HG03108 (cell line): ENCODE measurements at regions not wholly inside any gene's neighbourhood (a gene's known extent, or its start where the extent isn't known, plus 50 kb on each side); places are given as distances from the start of the nearest gene placed in this dataset.
"Not testable (repeated sequence)": the region's sequence is repeated elsewhere in the genome, so short reads cannot be mapped to it uniquely, and the experiment has no call there.

ENCODE experiments used
- ATAC-seq: cut with Tn5 transposase; IDR thresholded peaks from one replicate; pipeline ENCODE4 v1.9.1; 2021; ENCODE audit warnings: moderate library complexity; ENCODE audit not compliant: unreplicated experiment

GRCh38 chr13:71382285-71382684, 484.7 kb downstream of the DACH1 start:
- ATAC-seq: no peak

GRCh38 chr13:71380191-71380590, 486.8 kb downstream of the DACH1 start:
- ATAC-seq: no peak

- no peak for ATAC-seq
Measured at GRCh38 chr13:71378961-71379905, 487.8 kb downstream of the DACH1 start.

- ATAC-seq: no peak
Measured at GRCh38 chr13:71374471-71375049, 492.4 kb downstream of the DACH1 start.

GRCh38 chr13:71368336-71368735, 498.7 kb downstream of the DACH1 start:
- no peak for ATAC-seq

- ATAC-seq: no peak
Measured at GRCh38 chr13:71360041-71360440, 507.0 kb downstream of the DACH1 start.

DNA sequence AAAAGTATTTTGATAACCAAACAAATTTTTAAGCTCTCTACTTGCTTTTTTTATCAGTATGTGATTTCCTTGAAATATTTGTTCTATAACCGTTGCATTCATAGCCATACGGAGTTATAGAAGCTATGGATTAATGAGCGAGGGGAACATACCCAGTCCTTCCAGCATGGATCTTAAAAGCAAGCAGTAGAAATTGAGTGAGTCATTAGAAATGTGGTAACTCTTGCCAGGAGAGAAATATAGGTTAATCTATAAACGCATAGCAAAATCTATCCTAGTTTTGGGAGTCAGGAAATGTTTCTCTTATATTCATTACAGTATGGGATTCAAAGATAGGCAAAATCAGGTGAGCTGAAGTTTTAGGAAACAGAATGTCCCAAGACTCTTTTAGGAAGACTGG, 507.4 kb downstream of the DACH1 start:
- no peak for ATAC-seq

DNA sequence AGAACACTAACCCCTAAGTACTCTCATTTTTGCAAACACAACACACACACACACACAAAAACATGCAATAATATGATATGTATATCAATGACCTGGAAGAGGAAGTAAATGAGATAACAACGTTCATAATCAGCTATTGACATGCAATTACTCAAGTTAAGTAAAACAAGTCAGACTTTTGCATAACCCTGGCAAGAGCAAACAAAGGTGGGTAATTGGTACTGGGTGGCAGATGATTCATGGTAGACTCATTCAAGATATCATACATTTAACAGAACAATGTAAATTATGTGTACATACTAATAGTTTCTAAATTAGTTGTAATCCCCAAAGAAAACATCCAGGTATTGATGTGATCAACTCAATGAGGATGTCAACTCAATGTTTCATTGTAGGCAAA, 508.8 kb downstream of the DACH1 start:
- no peak for ATAC-seq

DNA sequence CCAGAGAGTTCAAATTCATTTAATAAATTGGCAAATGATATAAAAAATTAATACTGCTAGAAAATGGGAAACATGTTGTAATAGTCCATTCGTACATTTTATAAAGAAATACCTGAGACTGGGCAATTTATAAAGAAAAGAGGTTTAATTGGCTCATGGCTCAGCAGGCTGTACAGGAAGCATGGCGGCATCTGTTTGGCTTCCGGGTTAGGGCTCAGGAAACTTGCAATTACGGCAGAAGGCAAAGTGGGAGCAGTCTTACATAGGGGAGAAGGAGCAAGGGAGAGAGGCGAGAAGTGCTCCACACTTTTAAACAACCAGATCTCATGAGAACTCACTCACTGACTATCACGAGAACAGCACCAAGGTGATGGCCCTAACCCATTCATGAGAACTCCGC, 512.0 kb downstream of the DACH1 start:
- ATAC-seq: no peak

DNA sequence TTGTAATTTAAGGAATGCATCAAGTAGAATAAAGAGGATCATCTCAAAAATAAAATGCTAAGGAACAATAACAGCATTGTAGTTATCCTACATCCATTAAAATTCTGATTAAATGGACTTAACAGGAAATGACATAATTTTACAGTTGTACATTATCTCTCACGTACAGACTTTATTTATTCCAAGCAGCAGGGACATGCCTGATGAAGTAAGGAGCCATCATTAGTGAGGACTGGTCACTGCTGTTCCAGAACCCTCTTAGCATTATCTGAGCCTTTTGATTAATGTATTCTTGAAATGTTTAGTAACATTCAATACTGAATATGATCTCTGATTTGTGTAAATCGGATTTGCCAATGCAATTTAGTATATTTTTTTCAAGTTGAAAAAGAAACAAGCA, 516.1 kb downstream of the DACH1 start:
- no peak for ATAC-seq

- not testable (repeated sequence) for ATAC-seq
Measured at GRCh38 chr13:71345856-71346255, 521.1 kb downstream of the DACH1 start.

DNA sequence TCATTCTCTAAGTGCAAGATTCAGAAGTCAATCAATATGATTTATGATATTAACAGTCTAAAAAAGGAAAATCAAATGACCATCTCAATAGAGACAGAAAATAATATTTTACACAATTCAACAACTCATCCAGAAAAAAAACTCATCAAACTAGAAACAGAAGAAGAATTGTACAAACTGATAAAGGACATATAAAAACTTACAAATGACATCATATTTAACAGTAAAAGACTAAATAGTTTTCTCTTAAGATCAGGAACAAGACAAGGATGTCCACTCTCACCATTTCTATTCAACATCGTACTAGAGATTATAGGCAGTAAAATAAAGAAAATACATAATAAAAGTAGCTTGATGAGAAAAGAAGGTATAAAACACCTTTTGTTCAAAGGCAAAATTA, 527.3 kb downstream of the DACH1 start:
- ATAC-seq: no peak

DNA sequence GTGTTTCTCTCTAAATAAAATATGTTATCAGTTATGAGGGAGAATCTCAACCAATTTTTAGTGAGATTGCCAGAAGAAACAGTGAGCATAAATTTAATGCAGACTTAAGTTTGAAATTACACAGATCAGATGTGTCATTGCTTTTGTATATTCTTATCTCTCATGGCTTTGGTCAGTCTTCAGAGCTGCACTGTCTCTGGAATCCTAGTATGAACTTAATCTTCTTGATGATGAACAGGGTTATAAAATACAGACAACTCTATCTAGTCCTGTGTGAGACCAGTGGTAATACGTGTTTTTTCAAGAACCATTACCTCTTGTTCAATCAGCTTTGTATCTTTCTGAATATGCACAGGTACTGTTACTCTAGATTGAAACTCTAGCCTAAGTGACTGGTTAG, 528.0 kb downstream of the DACH1 start:
- ATAC-seq: no peak

GRCh38 chr13:71338070-71338469, 528.9 kb downstream of the DACH1 start:
- ATAC-seq: no peak

- ATAC-seq: no peak
Measured at GRCh38 chr13:71327266-71327665, 539.7 kb downstream of the DACH1 start.

- ATAC-seq: no peak
Measured at GRCh38 chr13:71325556-71325955, 541.4 kb downstream of the DACH1 start.

DNA sequence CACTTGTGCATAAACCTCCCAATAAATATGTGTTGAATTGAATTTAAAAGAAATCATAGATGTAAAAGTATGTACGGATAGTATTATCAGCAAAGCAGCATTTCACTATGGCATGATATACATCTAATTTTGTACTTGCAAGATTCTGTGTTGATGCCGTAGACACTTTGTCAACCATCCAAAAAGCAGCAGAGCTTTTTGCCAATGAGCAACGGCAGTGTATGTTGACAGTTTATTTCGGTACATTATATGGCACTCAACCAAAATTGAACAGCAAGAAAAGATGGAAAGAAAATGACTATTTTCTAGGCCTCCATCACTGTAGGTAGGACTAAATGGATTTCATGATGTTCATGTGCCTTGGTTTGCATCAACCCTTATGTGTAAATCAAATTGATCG, 543.7 kb downstream of the DACH1 start:
- ATAC-seq: no peak

DNA sequence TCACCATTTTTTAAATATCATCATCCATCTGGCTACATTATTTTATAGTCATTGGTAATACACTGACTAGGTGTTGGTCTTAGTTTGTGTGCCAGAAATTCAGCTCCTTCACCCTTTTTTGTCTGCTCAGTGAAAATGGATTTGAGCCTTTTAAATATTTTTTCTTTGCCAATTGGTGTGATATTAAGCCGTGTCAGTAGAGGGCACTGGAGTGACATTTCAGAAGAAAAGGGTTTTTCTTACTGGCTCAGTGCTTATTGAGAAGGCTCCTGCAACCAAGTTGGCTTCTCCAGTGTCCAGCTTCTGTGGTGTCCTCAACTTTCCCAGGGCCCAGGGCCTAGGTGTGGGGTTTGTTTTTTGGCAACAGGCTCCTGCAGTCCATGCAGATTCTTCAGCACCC, 546.6 kb downstream of the DACH1 start:
- ATAC-seq: no peak

- ATAC-seq: no peak
Measured at GRCh38 chr13:71316792-71317363, 550.1 kb downstream of the DACH1 start.

- ATAC-seq: no peak
Measured at GRCh38 chr13:71312923-71313322, 554.1 kb downstream of the DACH1 start.

GRCh38 chr13:71309905-71310304, 557.1 kb downstream of the DACH1 start:
- ATAC-seq: no peak

- no peak for ATAC-seq
Measured at GRCh38 chr13:71306821-71307220, 560.2 kb downstream of the DACH1 start.
